ENCODE measurements at regions not wholly inside any gene's neighbourhood (a gene's known extent, or its start where the extent isn't known, plus 50 kb on each side); places are given as distances from the start of the nearest gene placed in this dataset.

DNA sequence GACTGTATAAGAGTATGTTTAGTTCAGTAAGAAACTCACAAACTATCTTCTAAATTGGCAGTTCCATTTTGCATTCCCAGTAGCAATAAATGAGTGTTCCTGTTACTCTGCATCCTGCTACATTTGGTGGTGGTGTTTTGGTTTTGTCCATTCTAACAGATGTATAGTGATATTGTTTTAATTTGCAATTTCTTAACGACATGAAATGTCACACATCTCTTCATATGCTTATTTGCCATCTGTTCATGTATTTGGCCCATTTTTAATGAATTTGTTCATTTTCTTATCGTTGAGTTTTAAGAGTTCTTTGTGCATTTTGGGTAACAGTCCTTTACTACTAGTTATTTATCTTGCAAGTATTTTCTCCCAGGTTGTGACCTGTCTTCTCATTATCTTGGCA lies 232.2 kb downstream of the TMA16 start:
- Histone ChIP-seq H2AK5ac (ENCODE audit: insufficient read length, low read length) (no peak overlapping the region), H2BK120ac (ENCODE audit: low read depth, low read length, poor library complexity, severe bottlenecking) (no peak overlapping the region), H4K91ac (ENCODE audit: insufficient read length, low read depth, low read length) (no peak overlapping the region), H3T11ph (ENCODE audit: low read length) (no peak overlapping the region), H3K23ac (ENCODE audit: insufficient read length, low read depth, low read length) (no peak overlapping the region), H4K20me1 (ENCODE audit: control insufficient read depth, insufficient read depth, insufficient read length) (no peaks in the 10 kb centered on the region), H3K56ac (ENCODE audit: insufficient read length, low read depth, low read length) (no peak overlapping the region), H3K79me1 (ENCODE audit: insufficient read depth, low read depth, low read length, poor library complexity, severe bottlenecking) (no peaks in the 10 kb centered on the region), H3K4ac (ENCODE audit: low read depth, low read length) (no peak overlapping the region), H2BK12ac (ENCODE audit: insufficient read length, low read depth, low read length) (no peak overlapping the region), H3K18ac (ENCODE audit: insufficient read length, low read depth, low read length) (no peak overlapping the region), H2AFZ (ENCODE audit: low read length) (no peak overlapping the region), H3K4me2 (ENCODE audit: insufficient read depth, insufficient read length, low read length) (no peak overlapping the region), H3K79me2 (ENCODE audit: insufficient read depth, low read length) (no peaks in the 10 kb centered on the region), H3K9ac (ENCODE audit: extremely low read depth, insufficient read length, low read length) (no peak overlapping the region), H3K27ac (ENCODE audit: insufficient read length, low read depth, low read length) (no peak overlapping the region), H3K27me3 (ENCODE audit: insufficient read depth, low read length) (no peaks in the 10 kb centered on the region), H4K5ac (ENCODE audit: insufficient read length, low read depth, low read length) (no peak overlapping the region), H2BK20ac (ENCODE audit: low read depth, low read length, poor library complexity, severe bottlenecking) (no peak overlapping the region), H4K8ac (replicated peaks; ENCODE audit: insufficient read length, low read depth, low read length) (no peak overlapping the region), H2BK15ac (ENCODE audit: low read depth, low read length) (no peak overlapping the region), H3K9me3 (ENCODE audit: control insufficient read depth, low read depth, low read length) (no peaks in the 10 kb centered on the region), H2BK5ac (ENCODE audit: insufficient read length, low read length) (no peak overlapping the region), H3K23me2 (ENCODE audit: insufficient read length, low read depth, low read length, poor library complexity, severe bottlenecking) (no peaks in the 10 kb centered on the region), H3K4me1 (ENCODE audit: insufficient read depth, low read length) (no peaks in the 10 kb centered on the region), H3K14ac (ENCODE audit: insufficient read depth, low read length) (no peak overlapping the region)
- no CpG with 5 or more reads among the region's 2 CpGs for WGBS (ENCODE audit: extremely low coverage, insufficient read length, low lambda C conversion rate)
- Mint-ChIP-seq H3K4me1 (no peaks in the 10 kb centered on the region), H3K27me3 (ENCODE audit: low read depth) (peaks cover 1% of the 10 kb centered on the region; the same call in 1 of the 2 replicates), H3K36me3 (ENCODE audit: insufficient read depth in 1 of 3, low read depth in 3 of 3) (peaks cover 3 to 19% (median 4%) of the 10 kb centered on the region in 3 experiments), H3K4me3 (no peak overlapping the region), H3K9me3 (peaks cover 36 to 41% of the 10 kb centered on the region in 2 experiments; a peak in 4 of 5 replicates), H3K27ac (no peak overlapping the region)
- TF ChIP-seq, protein P1, sequence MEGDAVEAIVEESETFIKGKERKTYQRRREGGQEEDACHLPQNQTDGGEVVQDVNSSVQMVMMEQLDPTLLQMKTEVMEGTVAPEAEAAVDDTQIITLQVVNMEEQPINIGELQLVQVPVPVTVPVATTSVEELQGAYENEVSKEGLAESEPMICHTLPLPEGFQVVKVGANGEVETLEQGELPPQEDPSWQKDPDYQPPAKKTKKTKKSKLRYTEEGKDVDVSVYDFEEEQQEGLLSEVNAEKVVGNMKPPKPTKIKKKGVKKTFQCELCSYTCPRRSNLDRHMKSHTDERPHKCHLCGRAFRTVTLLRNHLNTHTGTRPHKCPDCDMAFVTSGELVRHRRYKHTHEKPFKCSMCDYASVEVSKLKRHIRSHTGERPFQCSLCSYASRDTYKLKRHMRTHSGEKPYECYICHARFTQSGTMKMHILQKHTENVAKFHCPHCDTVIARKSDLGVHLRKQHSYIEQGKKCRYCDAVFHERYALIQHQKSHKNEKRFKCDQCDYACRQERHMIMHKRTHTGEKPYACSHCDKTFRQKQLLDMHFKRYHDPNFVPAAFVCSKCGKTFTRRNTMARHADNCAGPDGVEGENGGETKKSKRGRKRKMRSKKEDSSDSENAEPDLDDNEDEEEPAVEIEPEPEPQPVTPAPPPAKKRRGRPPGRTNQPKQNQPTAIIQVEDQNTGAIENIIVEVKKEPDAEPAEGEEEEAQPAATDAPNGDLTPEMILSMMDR (conservative IDR thresholded peaks at IDR 0.05), result no peak
- no peak for DNase-seq
